Fibroblast of pulmonary artery (primary cell): ENCODE measurements at regions not wholly inside any gene's neighbourhood (a gene's known extent, or its start where the extent isn't known, plus 50 kb on each side); places are given as distances from the start of the nearest gene placed in this dataset.

Experiments used
- DNase-seq: peaks from one replicate; pipeline ENCODE4 v3.0.0-alpha.2; 2010; ENCODE audit warnings: low read depth
- H3K4me3 ChIP-seq: replicated peaks from 2 replicates; pipeline ENCODE4 v1.5.1; 2011; ENCODE audit warnings: low read depth, mild to moderate bottlenecking, control low read depth, low read length, moderate library complexity
- CTCF ChIP-seq: IDR thresholded peaks from 2 replicates; pipeline ENCODE4 v1.5.1; 2011; ENCODE audit warnings: mild to moderate bottlenecking, control low read depth, low read length, inconsistent platforms; ENCODE audit errors: missing control alignments

- H3K4me3 ChIP-seq: no peak overlapping the region
- no peak for TF ChIP-seq CTCF
- DNase-seq: no peak
Measured at GRCh38 chr18:79625195-79625923, 54.2 kb upstream of the CTDP1 start.

GRCh38 chr18:79625924-79626561 is 53.6 kb upstream of the CTDP1 start:
- H3K4me3 ChIP-seq: no peak overlapping the region
- no peak for DNase-seq
- TF ChIP-seq CTCF: no peak

GRCh38 chr18:79626905-79627749 is 52.5 kb upstream of the CTDP1 start:
- no peak for TF ChIP-seq CTCF
- DNase-seq: no peak
- no peak overlapping the region for H3K4me3 ChIP-seq

GRCh38 chr18:79627750-79628294 is 51.8 kb upstream of the CTDP1 start:
- DNase-seq: no peak
- no peak overlapping the region for H3K4me3 ChIP-seq
- TF ChIP-seq CTCF: no peak

- H3K4me3 ChIP-seq: no peak overlapping the region
- no peak for TF ChIP-seq CTCF
- DNase-seq: no peak
Measured at GRCh38 chr18:79628416-79629248, 51.0 kb upstream of the CTDP1 start.

GRCh38 chr18:79629249-79629558 is 50.4 kb upstream of the CTDP1 start:
- no peak overlapping the region for H3K4me3 ChIP-seq
- no peak for DNase-seq
- no peak for TF ChIP-seq CTCF
